Liver (tissue), 8 donors: ENCODE measurements at regions not wholly inside any gene's neighbourhood (a gene's known extent, or its start where the extent isn't known, plus 50 kb on each side); places are given as distances from the start of the nearest gene placed in this dataset.

Source experiments
- DNase-seq: peaks from one replicate; pipeline ENCODE4 v3.0.0-alpha.2; 2017; ENCODE audit warnings: low spot score
- H3K27ac ChIP-seq, 2 donors: one replicate each; pipeline ENCODE4 v1.7.0; 2013; ENCODE audit warnings: inconsistent platforms in 2 of 2, low read length in 2 of 2, control low read depth in 1 of 2, low read depth in 1 of 2, mild to moderate bottlenecking in 1 of 2
- H3K27me3 ChIP-seq, 4 donors: one replicate each; pipeline versions ENCODE4 v1.6.1 to v1.7.0; 2013; ENCODE audit warnings: low read length in 3 of 4, inconsistent platforms in 1 of 4, mild to moderate bottlenecking in 1 of 4, moderate library complexity in 1 of 4; ENCODE audit not compliant: control insufficient read depth in 4 of 4, insufficient read depth in 4 of 4
- H3K36me3 ChIP-seq, 4 donors: one replicate each; pipeline versions ENCODE4 v1.6.1 to v1.7.0; 2013; ENCODE audit warnings: low read length in 3 of 4, mild to moderate bottlenecking in 3 of 4, low read depth in 1 of 4, moderate library complexity in 1 of 4; ENCODE audit not compliant: control insufficient read depth in 4 of 4, insufficient read depth in 3 of 4
- H3K4me1 ChIP-seq, 4 donors: one replicate each; pipeline versions ENCODE4 v1.6.1 to v1.7.0; 2013; ENCODE audit warnings: low read length in 3 of 4, mild to moderate bottlenecking in 3 of 4, moderate library complexity in 1 of 4; ENCODE audit not compliant: control insufficient read depth in 4 of 4, insufficient read depth in 4 of 4
- H3K4me3 ChIP-seq, 3 donors: one replicate each; pipeline versions ENCODE4 v1.6.1 to v1.7.0; 2013; ENCODE audit warnings: low read length in 3 of 3, control low read depth in 1 of 3, low read depth in 1 of 3, mild to moderate bottlenecking in 1 of 3
- H3K9ac ChIP-seq, 2 donors: one replicate each; pipeline ENCODE4 v1.7.0; 2013; ENCODE audit warnings: low read length in 2 of 2, mild to moderate bottlenecking in 2 of 2, moderate library complexity in 2 of 2, control low read depth in 1 of 2, low read depth in 1 of 2
- H3K9me3 ChIP-seq, 4 donors: one replicate each; pipeline versions ENCODE4 v1.6.1 to v1.7.0; 2013; ENCODE audit warnings: low read length in 3 of 4; ENCODE audit not compliant: control insufficient read depth in 4 of 4
- EGR1 ChIP-seq, 2 donors: IDR thresholded peaks; 2 replicates each; pipeline ENCODE4 v1.6.1; 2016 to 2018; ENCODE audit warnings: antibody characterized with exemption in 2 of 2, low read depth in 2 of 2
- FOXA1 ChIP-seq: IDR thresholded peaks from 2 replicates; pipeline ENCODE4 v1.6.1; 2016; ENCODE audit warnings: antibody characterized with exemption
- FOXA2 ChIP-seq: IDR thresholded peaks from 2 replicates; pipeline ENCODE4 v1.6.1; 2016; ENCODE audit warnings: antibody characterized with exemption
- HNF4G ChIP-seq: IDR thresholded peaks from 2 replicates; pipeline ENCODE4 v1.6.1; 2016; ENCODE audit warnings: antibody characterized with exemption
- JUND ChIP-seq, 2 donors: IDR thresholded peaks; 2 replicates each; pipeline ENCODE4 v1.6.1; 2016; ENCODE audit warnings: antibody characterized with exemption in 2 of 2
- NR2F2 ChIP-seq: IDR thresholded peaks from 2 replicates; pipeline ENCODE4 v1.6.1; 2016; ENCODE audit warnings: antibody characterized with exemption
- RAD21 ChIP-seq, 2 donors: IDR thresholded peaks; 2 replicates each; pipeline ENCODE4 v1.6.1; 2016; ENCODE audit warnings: antibody characterized with exemption in 2 of 2, mild to moderate bottlenecking in 2 of 2
- RXRA ChIP-seq, 2 donors: IDR thresholded peaks; 2 replicates each; pipeline ENCODE4 v1.6.1; 2017 to 2018; ENCODE audit warnings: antibody characterized with exemption in 2 of 2, mild to moderate bottlenecking in 1 of 2
- SP1 ChIP-seq: IDR thresholded peaks from 2 replicates; pipeline ENCODE4 v1.6.1; 2018; ENCODE audit warnings: antibody characterized with exemption, mild to moderate bottlenecking
- TAF1 ChIP-seq: conservative IDR thresholded peaks from 2 replicates; pipeline ENCODE4 v1.6.1; 2016; ENCODE audit warnings: antibody characterized with exemption, mild to moderate bottlenecking
- YY1 ChIP-seq: IDR thresholded peaks from 2 replicates; pipeline ENCODE4 v1.6.1; 2016; ENCODE audit warnings: antibody characterized with exemption, mild to moderate bottlenecking
- WGBS: extraction: QIAGEN DNeasy Blood & Tissue Kit; methylation state at CpG from one replicate; pipeline ENCODE4 v1.1.7; 2013; 5-methylcytosine and 5-hydroxymethylcytosine counted together
- TF ChIP-seq, protein P1 (sequence below): IDR thresholded peaks from 2 replicates; pipeline ENCODE4 v1.6.1; 2016; ENCODE audit warnings: antibody characterized with exemption
- TF ChIP-seq, protein P2 (sequence below): IDR thresholded peaks from 2 replicates; pipeline ENCODE4 v1.6.1; 2016; ENCODE audit warnings: antibody characterized with exemption
- TF ChIP-seq, protein P3 (sequence below): IDR thresholded peaks from 2 replicates; pipeline ENCODE4 v1.6.1; 2016; ENCODE audit warnings: antibody characterized with exemption, mild to moderate bottlenecking
- TF ChIP-seq, protein P4 (sequence below): fragments of 150-350 bp; IDR thresholded peaks from 2 replicates; pipeline ENCODE4 v1.5.1; 2017; ENCODE audit warnings: improper control_type of control experiment, low read depth, low read length; ENCODE audit not compliant: missing input control
- donor health status: healthy.
- donor health status: healthy.
- donor health status: healthy.
- donor health status: healthy.
- donor health status: healthy.

DNA sequence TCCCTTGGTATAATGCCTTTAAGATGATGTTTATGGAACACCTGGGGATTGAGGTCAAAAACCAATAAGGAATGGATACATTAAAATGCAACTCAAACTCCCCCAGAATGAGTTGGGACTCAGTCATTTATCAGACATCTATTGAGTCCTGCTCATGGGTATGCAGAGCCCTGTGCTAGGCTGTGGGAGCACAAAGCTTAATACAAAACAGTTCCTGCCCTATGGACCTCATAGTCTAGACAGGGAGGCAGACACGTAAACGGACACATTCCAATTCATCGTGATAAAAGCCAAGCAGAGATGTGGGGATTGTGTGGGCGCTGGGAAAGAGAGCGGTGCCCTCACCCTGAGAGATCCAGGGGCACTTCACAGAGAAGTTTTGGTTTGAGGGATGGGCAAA is 181.7 kb downstream of the PTEN start:
- TF ChIP-seq NR2F2 (no peak), EGR1 (IDR thresholded peaks at IDR 0.05; ENCODE audit: low read depth in 2 of 2) (no peak), RXRA (IDR thresholded peaks at IDR 0.05) (no peak), YY1 (no peak), SP1 (no peak), RAD21 (IDR thresholded peaks at IDR 0.05) (no peak), FOXA2 (no peak), FOXA1 (no peak), HNF4G (no peak), TAF1 (no peak)
- TF ChIP-seq, protein P1, sequence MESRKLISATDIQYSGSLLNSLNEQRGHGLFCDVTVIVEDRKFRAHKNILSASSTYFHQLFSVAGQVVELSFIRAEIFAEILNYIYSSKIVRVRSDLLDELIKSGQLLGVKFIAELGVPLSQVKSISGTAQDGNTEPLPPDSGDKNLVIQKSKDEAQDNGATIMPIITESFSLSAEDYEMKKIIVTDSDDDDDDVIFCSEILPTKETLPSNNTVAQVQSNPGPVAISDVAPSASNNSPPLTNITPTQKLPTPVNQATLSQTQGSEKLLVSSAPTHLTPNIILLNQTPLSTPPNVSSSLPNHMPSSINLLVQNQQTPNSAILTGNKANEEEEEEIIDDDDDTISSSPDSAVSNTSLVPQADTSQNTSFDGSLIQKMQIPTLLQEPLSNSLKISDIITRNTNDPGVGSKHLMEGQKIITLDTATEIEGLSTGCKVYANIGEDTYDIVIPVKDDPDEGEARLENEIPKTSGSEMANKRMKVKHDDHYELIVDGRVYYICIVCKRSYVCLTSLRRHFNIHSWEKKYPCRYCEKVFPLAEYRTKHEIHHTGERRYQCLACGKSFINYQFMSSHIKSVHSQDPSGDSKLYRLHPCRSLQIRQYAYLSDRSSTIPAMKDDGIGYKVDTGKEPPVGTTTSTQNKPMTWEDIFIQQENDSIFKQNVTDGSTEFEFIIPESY: no peak
- TF ChIP-seq, protein P2, sequence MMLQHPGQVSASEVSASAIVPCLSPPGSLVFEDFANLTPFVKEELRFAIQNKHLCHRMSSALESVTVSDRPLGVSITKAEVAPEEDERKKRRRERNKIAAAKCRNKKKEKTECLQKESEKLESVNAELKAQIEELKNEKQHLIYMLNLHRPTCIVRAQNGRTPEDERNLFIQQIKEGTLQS: no peak
- TF ChIP-seq, protein P3, sequence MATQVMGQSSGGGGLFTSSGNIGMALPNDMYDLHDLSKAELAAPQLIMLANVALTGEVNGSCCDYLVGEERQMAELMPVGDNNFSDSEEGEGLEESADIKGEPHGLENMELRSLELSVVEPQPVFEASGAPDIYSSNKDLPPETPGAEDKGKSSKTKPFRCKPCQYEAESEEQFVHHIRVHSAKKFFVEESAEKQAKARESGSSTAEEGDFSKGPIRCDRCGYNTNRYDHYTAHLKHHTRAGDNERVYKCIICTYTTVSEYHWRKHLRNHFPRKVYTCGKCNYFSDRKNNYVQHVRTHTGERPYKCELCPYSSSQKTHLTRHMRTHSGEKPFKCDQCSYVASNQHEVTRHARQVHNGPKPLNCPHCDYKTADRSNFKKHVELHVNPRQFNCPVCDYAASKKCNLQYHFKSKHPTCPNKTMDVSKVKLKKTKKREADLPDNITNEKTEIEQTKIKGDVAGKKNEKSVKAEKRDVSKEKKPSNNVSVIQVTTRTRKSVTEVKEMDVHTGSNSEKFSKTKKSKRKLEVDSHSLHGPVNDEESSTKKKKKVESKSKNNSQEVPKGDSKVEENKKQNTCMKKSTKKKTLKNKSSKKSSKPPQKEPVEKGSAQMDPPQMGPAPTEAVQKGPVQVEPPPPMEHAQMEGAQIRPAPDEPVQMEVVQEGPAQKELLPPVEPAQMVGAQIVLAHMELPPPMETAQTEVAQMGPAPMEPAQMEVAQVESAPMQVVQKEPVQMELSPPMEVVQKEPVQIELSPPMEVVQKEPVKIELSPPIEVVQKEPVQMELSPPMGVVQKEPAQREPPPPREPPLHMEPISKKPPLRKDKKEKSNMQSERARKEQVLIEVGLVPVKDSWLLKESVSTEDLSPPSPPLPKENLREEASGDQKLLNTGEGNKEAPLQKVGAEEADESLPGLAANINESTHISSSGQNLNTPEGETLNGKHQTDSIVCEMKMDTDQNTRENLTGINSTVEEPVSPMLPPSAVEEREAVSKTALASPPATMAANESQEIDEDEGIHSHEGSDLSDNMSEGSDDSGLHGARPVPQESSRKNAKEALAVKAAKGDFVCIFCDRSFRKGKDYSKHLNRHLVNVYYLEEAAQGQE: no peak
- TF ChIP-seq, protein P4, sequence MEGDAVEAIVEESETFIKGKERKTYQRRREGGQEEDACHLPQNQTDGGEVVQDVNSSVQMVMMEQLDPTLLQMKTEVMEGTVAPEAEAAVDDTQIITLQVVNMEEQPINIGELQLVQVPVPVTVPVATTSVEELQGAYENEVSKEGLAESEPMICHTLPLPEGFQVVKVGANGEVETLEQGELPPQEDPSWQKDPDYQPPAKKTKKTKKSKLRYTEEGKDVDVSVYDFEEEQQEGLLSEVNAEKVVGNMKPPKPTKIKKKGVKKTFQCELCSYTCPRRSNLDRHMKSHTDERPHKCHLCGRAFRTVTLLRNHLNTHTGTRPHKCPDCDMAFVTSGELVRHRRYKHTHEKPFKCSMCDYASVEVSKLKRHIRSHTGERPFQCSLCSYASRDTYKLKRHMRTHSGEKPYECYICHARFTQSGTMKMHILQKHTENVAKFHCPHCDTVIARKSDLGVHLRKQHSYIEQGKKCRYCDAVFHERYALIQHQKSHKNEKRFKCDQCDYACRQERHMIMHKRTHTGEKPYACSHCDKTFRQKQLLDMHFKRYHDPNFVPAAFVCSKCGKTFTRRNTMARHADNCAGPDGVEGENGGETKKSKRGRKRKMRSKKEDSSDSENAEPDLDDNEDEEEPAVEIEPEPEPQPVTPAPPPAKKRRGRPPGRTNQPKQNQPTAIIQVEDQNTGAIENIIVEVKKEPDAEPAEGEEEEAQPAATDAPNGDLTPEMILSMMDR: no peak
- Histone ChIP-seq H3K27ac (no peak overlapping the region), H3K9ac (no peak overlapping the region), H3K27me3 (no peaks in the 10 kb centered on the region), H3K36me3 (no peaks in the 10 kb centered on the region), H3K4me1 (no peaks in the 10 kb centered on the region), H3K4me3 (no peak overlapping the region), H3K9me3 (no peaks in the 10 kb centered on the region)
- DNase-seq: no peak
- WGBS: 86% methylated on average over 5 of the region's 5 CpGs

DNA sequence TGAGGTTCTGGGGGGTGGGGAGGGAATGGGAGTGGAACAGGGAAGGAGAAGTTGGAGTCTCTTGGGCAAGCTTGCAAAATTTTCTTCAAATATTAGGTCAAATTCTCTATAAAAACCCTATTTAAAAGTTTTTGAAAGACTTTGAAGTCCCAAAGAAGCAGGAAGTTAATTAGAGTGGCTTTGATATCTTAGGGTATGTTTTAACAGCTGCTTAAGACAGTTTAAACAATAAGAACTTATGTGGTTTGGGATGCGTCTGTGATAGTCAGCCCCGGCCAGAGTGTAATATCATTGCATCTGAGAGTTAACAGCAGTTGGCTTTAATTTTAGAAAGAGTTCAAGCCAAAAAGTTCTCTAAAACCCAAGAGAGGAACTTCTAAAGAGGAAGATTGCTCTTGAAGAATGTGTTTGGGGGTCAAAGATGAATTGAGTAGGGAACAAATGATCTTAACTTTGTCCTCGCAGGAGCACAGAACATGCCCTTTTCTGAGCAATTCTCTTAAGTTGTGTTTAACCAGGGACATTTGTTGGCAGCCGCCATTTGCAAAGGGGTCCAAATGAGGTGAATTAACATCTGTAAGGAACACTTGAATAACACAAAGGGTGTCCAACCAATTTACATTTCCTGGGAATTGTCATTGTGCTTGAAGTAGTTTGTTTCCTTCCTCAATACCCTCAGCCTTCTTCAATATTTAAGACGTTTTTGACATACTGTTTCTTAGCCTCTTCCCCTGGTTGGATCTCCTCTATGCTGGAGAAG is 182.4 kb downstream of the PTEN start:
- H3K4me1 ChIP-seq: no peaks in the 10 kb centered on the region
- no peaks in the 10 kb centered on the region for H3K27me3 ChIP-seq
- WGBS: 69% methylated on average over 5 of the region's 5 CpGs
- TF ChIP-seq NR2F2 (peak; percentile 49), JUND (IDR thresholded peaks at IDR 0.05) (no peak)
- DNase-seq: no peak
- H3K36me3 ChIP-seq: no peaks in the 10 kb centered on the region
- H3K4me3 ChIP-seq: no peak overlapping the region
- no peak overlapping the region for H3K9ac ChIP-seq
- no peak overlapping the region for H3K27ac ChIP-seq
- no peaks in the 10 kb centered on the region for H3K9me3 ChIP-seq
